Esophagus squamous epithelium (tissue), 4 donors: ENCODE measurements at regions not wholly inside any gene's neighbourhood (a gene's known extent, or its start where the extent isn't known, plus 50 kb on each side); places are given as distances from the start of the nearest gene placed in this dataset.

ENCODE experiments used
- CTCF ChIP-seq, 6 experiments: fragments of 450-650 bp in 4 of 6; fragments of 200-600 bp in 2 of 6; sonication (generic) in 2 of 6; IDR thresholded peaks; one replicate each; pipeline ENCODE4 v1.5.1; 2016 to 2019; ENCODE audit warnings: antibody characterized with exemption in 6 of 6, mild to moderate bottlenecking in 4 of 6, moderate library complexity in 4 of 6
- POLR2A ChIP-seq, 4 donors: fragments of 450-650 bp; IDR thresholded peaks; one replicate each; pipeline ENCODE4 v1.6.1; 2017; ENCODE audit warnings: antibody characterized with exemption in 4 of 4, mild to moderate bottlenecking in 4 of 4, moderate library complexity in 3 of 4

GRCh38 chr3:23663246-23663645, 142.5 kb upstream of the UBE2E1 start:
- TF ChIP-seq CTCF (IDR thresholded peaks at IDR 0.05) (no peak), POLR2A (IDR thresholded peaks at IDR 0.05) (no peak)
